NB4 (cell line): ENCODE measurements at regions not wholly inside any gene's neighbourhood (a gene's known extent, or its start where the extent isn't known, plus 50 kb on each side); places are given as distances from the start of the nearest gene placed in this dataset.

ENCODE experiments used
- DNase-seq: peaks from one replicate; pipeline ENCODE4 v3.0.0; 2010; ENCODE audit warnings: low read depth
- H3K4me3 ChIP-seq: one replicate; pipeline ENCODE4 v1.5.1; 2011; ENCODE audit warnings: mild to moderate bottlenecking, low read depth, low read length, moderate library complexity
- CTCF ChIP-seq: IDR thresholded peaks from one replicate; pipeline ENCODE4 v1.5.1; 2012; ENCODE audit warnings: low read depth, low read length
- MAX ChIP-seq: IDR thresholded peaks from 2 replicates; pipeline ENCODE4 v1.6.1; 2011; ENCODE audit warnings: low read depth, low read length
- MYC ChIP-seq: IDR thresholded peaks from 2 replicates; pipeline ENCODE4 v1.6.1; 2011; ENCODE audit warnings: low read depth, low read length
- POLR2A ChIP-seq: IDR thresholded peaks from 2 replicates; pipeline ENCODE4 v1.6.1; 2011; ENCODE audit warnings: mild to moderate bottlenecking; ENCODE audit not compliant: insufficient read length; ENCODE audit errors: extremely low read depth

GRCh38 chr3:16728770-16729745 lies 123.8 kb upstream of the DAZL start:
- DNase-seq, result no peak
- TF ChIP-seq POLR2A, result no peak
- no peak overlapping the region for H3K4me3 ChIP-seq

GRCh38 chr3:16738451-16738850 lies 133.2 kb upstream of the DAZL start:
- TF ChIP-seq MYC (no peak), MAX (no peak), POLR2A (no peak), CTCF (no peak)
- no peak for DNase-seq
- no peak overlapping the region for H3K4me3 ChIP-seq

- no peak for DNase-seq
- TF ChIP-seq POLR2A (no peak), MAX (no peak), CTCF (no peak), MYC (no peak)
- no peak overlapping the region for H3K4me3 ChIP-seq
These were observed 134.4 kb upstream of the DAZL start for GRCh38 chr3:16739541-16740105.

- no peak for DNase-seq
- no peak overlapping the region for H3K4me3 ChIP-seq
- TF ChIP-seq MYC (no peak), MAX (no peak), POLR2A (no peak), CTCF (no peak)
These were observed 135.3 kb upstream of the DAZL start for GRCh38 chr3:16740515-16740914.

- DNase-seq, result peak; percentile 34
- TF ChIP-seq CTCF, result no peak
- H3K4me3 ChIP-seq, result no peak overlapping the region
These were observed 136.0 kb upstream of the DAZL start for GRCh38 chr3:16741103-16741758.

GRCh38 chr3:16741890-16742289 lies 136.7 kb upstream of the DAZL start:
- no peak overlapping the region for H3K4me3 ChIP-seq
- TF ChIP-seq CTCF (no peak), MAX (no peak), POLR2A (no peak), MYC (no peak)
- no peak for DNase-seq
